H1 (cell line): ENCODE measurements at regions not wholly inside any gene's neighbourhood (a gene's known extent, or its start where the extent isn't known, plus 50 kb on each side); places are given as distances from the start of the nearest gene placed in this dataset.
A peak's percentile ranks its signal among the peaks of the same experiment; 100 is the strongest.

ENCODE experiments used
- CTCF ChIA-PET: fragments of 300-600 bp; sonication (Branson Sonifier 250); formaldehyde crosslinking; loops from one replicate; lab custom pipeline; 2021; ENCODE audit not compliant: partially characterized antibody; lab: Charles Lee
- POLR2A ChIA-PET: fragments of 300-600 bp; sonication (Branson Sonifier 250); formaldehyde crosslinking; loops from one replicate; lab custom pipeline; 2021; ENCODE audit warnings: inconsistent platforms; ENCODE audit not compliant: partially characterized antibody; lab: Charles Lee
- DNase-seq, 2 experiments: peaks; one replicate each; pipeline versions ENCODE4 v3.0.0 to v3.0.0-alpha.2; 2010 to 2022; ENCODE audit warnings: low spot score in 2 of 2, low read depth in 1 of 2, mixed read lengths in 1 of 2
- FAIRE-seq: peaks from 2 replicates; lab custom pipeline; 2011; peaks lifted over from hg19 to GRCh38; lab: Jason Lieb, UNC
- H2AFZ ChIP-seq: 2 replicates; pipeline ENCODE4 v1.8.1; 2012; ENCODE audit warnings: low read length, inconsistent platforms
- H2AK5ac ChIP-seq: 2 replicates; pipeline ENCODE4 v1.6.1; 2013; ENCODE audit warnings: low read depth, low read length
- H2BK120ac ChIP-seq: replicated peaks from 2 replicates; pipeline ENCODE3; 2013; ENCODE audit warnings: low read depth, low read length, inconsistent platforms
- H2BK12ac ChIP-seq: 2 replicates; pipeline ENCODE4 v1.6.1; 2013; ENCODE audit warnings: low read depth, low read length
- H2BK15ac ChIP-seq: 2 replicates; pipeline ENCODE4 v1.6.1; 2013; ENCODE audit warnings: low read length
- H2BK20ac ChIP-seq: 2 replicates; pipeline ENCODE4 v1.6.1; 2013; ENCODE audit warnings: low read length
- H2BK5ac ChIP-seq: 2 replicates; pipeline ENCODE4 v1.6.1; 2013; ENCODE audit warnings: low read depth, low read length
- H3K14ac ChIP-seq: 2 replicates; pipeline ENCODE4 v1.6.1; 2013; ENCODE audit warnings: inconsistent platforms; ENCODE audit not compliant: insufficient read length
- H3K18ac ChIP-seq: 2 replicates; pipeline ENCODE4 v1.6.1; 2013; ENCODE audit warnings: low read length; ENCODE audit errors: extremely low read depth
- H3K23ac ChIP-seq: 2 replicates; pipeline ENCODE4 v1.6.1; 2013; ENCODE audit warnings: inconsistent platforms; ENCODE audit not compliant: insufficient read length
- H3K23me2 ChIP-seq: 2 replicates; pipeline ENCODE4 v1.6.1; 2013; ENCODE audit warnings: low read depth, low read length
- H3K27ac ChIP-seq: 2 replicates; pipeline ENCODE4 v1.6.1; 2011; ENCODE audit warnings: low read depth, low read length, inconsistent platforms
- H3K27me3 ChIP-seq, 4 experiments: replicated peaks in 1 of 4; 1 replicate in 1 of 4; 2 replicates in 3 of 4; pipeline versions ENCODE4 v1.6.1 to v1.8.1; 2011 to 2013; ENCODE audit warnings: low read length in 3 of 4, mild to moderate bottlenecking in 3 of 4, inconsistent platforms in 2 of 4, mixed read lengths in 2 of 4, moderate library complexity in 1 of 4; ENCODE audit not compliant: control insufficient read depth in 3 of 4, insufficient read depth in 3 of 4; ENCODE audit errors: extremely low read depth in 1 of 4
- H3K36me3 ChIP-seq, 4 experiments: 2 replicates each; pipeline versions ENCODE4 v1.6.1 to v1.8.1; 2011 to 2013; ENCODE audit warnings: mild to moderate bottlenecking in 4 of 4, low read length in 3 of 4, moderate library complexity in 2 of 4, control low read depth in 1 of 4, inconsistent platforms in 1 of 4; ENCODE audit not compliant: insufficient read depth in 4 of 4, control insufficient read depth in 2 of 4
- H3K4ac ChIP-seq: replicated peaks from 2 replicates; pipeline ENCODE3; 2013; ENCODE audit warnings: low read length, low read depth, mixed read lengths, inconsistent platforms; ENCODE audit not compliant: insufficient read length
- H3K4me1 ChIP-seq, 4 experiments: replicated peaks in 1 of 4; 1 replicate in 1 of 4; 2 replicates in 3 of 4; pipeline versions ENCODE4 v1.6.1 to v1.8.1; 2011 to 2013; ENCODE audit warnings: low read length in 3 of 4, inconsistent platforms in 2 of 4, mixed read lengths in 1 of 4; ENCODE audit not compliant: insufficient read depth in 4 of 4, control insufficient read depth in 3 of 4
- H3K4me2 ChIP-seq, 2 experiments: 2 replicates each; pipeline versions ENCODE4 v1.6.1 to v1.8.1; 2011 to 2013; ENCODE audit warnings: low read depth in 2 of 2, low read length in 2 of 2, control low read depth in 1 of 2, inconsistent platforms in 1 of 2, mild to moderate bottlenecking in 1 of 2; ENCODE audit not compliant: insufficient read depth in 1 of 2
- H3K4me3 ChIP-seq, 4 experiments: fragments of 200-600, 300-600 bp in 1 of 4; sonication (generic), shearing (Covaris generic), sonication (Bioruptor Twin) in 1 of 4; 2 replicates each; pipeline versions ENCODE4 v1.5.1 to v1.8.1; 2011 to 2016; ENCODE audit warnings: low read length in 4 of 4, low read depth in 3 of 4, control low read depth in 2 of 4, inconsistent platforms in 2 of 4, mild to moderate bottlenecking in 2 of 4, mixed read lengths in 1 of 4, moderate library complexity in 1 of 4; ENCODE audit not compliant: insufficient read depth in 2 of 4; ENCODE audit errors: extremely low read depth in 1 of 4
- H3K56ac ChIP-seq: replicated peaks from 2 replicates; pipeline ENCODE3; 2013; ENCODE audit warnings: low read depth, mild to moderate bottlenecking, mixed read lengths, low read length, inconsistent platforms; ENCODE audit not compliant: insufficient read length
- H3K79me1 ChIP-seq: 2 replicates; pipeline ENCODE4 v1.6.1; 2013; ENCODE audit warnings: low read depth, low read length, control low read depth
- H3K79me2 ChIP-seq, 2 experiments: 2 replicates each; pipeline versions ENCODE4 v1.6.1 to v1.8.1; 2012 to 2013; ENCODE audit warnings: low read length in 2 of 2, mild to moderate bottlenecking in 2 of 2, inconsistent platforms in 1 of 2; ENCODE audit not compliant: insufficient read depth in 2 of 2, control insufficient read depth in 1 of 2
- H3K9ac ChIP-seq, 4 experiments: replicated peaks in 1 of 4; 1 replicate in 1 of 4; 2 replicates in 3 of 4; pipeline versions ENCODE4 v1.6.1 to v1.8.1; 2011 to 2013; ENCODE audit warnings: low read depth in 3 of 4, low read length in 3 of 4, control low read depth in 2 of 4, mild to moderate bottlenecking in 2 of 4, moderate library complexity in 2 of 4, inconsistent platforms in 1 of 4; ENCODE audit errors: extremely low read depth in 1 of 4
- H3K9me3 ChIP-seq, 2 experiments: 2 replicates each; pipeline versions ENCODE4 v1.6.1 to v1.8.1; 2012 to 2013; ENCODE audit warnings: mild to moderate bottlenecking in 2 of 2, moderate library complexity in 2 of 2, control low read depth in 1 of 2, inconsistent platforms in 1 of 2, low read depth in 1 of 2, low read length in 1 of 2, mixed read lengths in 1 of 2; ENCODE audit not compliant: insufficient read depth in 2 of 2
- H4K20me1 ChIP-seq, 2 experiments: replicated peaks in 1 of 2; 2 replicates each; pipeline versions ENCODE3 to v1.8.1; 2011 to 2013; ENCODE audit warnings: inconsistent platforms in 2 of 2, low read length in 2 of 2, mild to moderate bottlenecking in 1 of 2; ENCODE audit not compliant: insufficient read depth in 2 of 2, control insufficient read depth in 1 of 2
- H4K5ac ChIP-seq: 2 replicates; pipeline ENCODE4 v1.6.1; 2013; ENCODE audit warnings: low read length, low read depth, mixed read lengths, inconsistent platforms; ENCODE audit not compliant: insufficient read length
- H4K8ac ChIP-seq: 2 replicates; pipeline ENCODE4 v1.8.0; 2013; ENCODE audit warnings: mild to moderate bottlenecking, moderate library complexity, low read length, inconsistent platforms; ENCODE audit not compliant: insufficient read depth; ENCODE audit errors: extremely low read depth
- H4K91ac ChIP-seq: replicated peaks from 2 replicates; pipeline ENCODE3; 2013; ENCODE audit warnings: low read length, mixed read lengths, inconsistent platforms; ENCODE audit not compliant: insufficient read length
- ASH2L ChIP-seq: fragments of 200-600, 300-600 bp; sonication (generic); IDR thresholded peaks from one replicate; pipeline ENCODE4 v1.7.1; 2017; ENCODE audit warnings: low read length
- CBX5 ChIP-seq: fragments of 300-800, 300-1000 bp; sonication (generic); IDR thresholded peaks from 2 replicates; pipeline ENCODE4 v1.7.1; 2016; ENCODE audit warnings: antibody characterized with exemption, low read length, low read depth
- CEBPB ChIP-seq: IDR thresholded peaks from 2 replicates; pipeline ENCODE4 v1.6.1; 2012; ENCODE audit warnings: low read depth, low read length
- YY1 ChIP-seq: IDR thresholded peaks from 2 replicates; pipeline ENCODE4 v1.6.1; 2011; ENCODE audit warnings: low read depth, mild to moderate bottlenecking, low read length
- WGBS, 2 experiments: shearing (Covaris generic) in 1 of 2; methylation state at CpG; one replicate each; pipeline versions ENCODE4 v1.1.6 to v1.1.7; 2013 to 2015; ENCODE audit warnings: low lambda C conversion rate in 2 of 2, mixed read lengths in 2 of 2, inconsistent platforms in 1 of 2, low coverage in 1 of 2, missing lambda C conversion rate in 1 of 2; ENCODE audit not compliant: insufficient replicate concordance in 2 of 2, insufficient coverage in 1 of 2, insufficient read length in 1 of 2; ENCODE audit errors: extremely low coverage in 1 of 2, missing lambda C conversion rate in 1 of 2; 5-methylcytosine and 5-hydroxymethylcytosine counted together

- Histone ChIP-seq H3K79me1 (no peaks in the 10 kb centered on the region), H3K9me3 (no peaks in the 10 kb centered on the region), H4K91ac (no peak overlapping the region), H3K4ac (no peak overlapping the region), H2BK20ac (no peak overlapping the region), H3K23ac (no peak overlapping the region), H4K8ac (no peak overlapping the region), H3K79me2 (no peaks in the 10 kb centered on the region), H2BK5ac (no peak overlapping the region), H3K4me2 (peak overlapping the region; percentile 17 to 62; a peak in 2 of 4 replicates), H2BK120ac (peak overlapping the region; percentile 72), H3K18ac (no peak overlapping the region), H4K5ac (peak overlapping the region; percentile 86), H3K9ac (no peak overlapping the region), H4K20me1 (peaks cover 0 to 1% of the 10 kb centered on the region in 2 experiments), H2AFZ (peak overlapping the region; percentile 74; the same call in 1 of the 2 replicates), H3K4me1 (peaks cover 0 to 10% (median 1%) of the 10 kb centered on the region in 4 experiments; a peak in 2 of 7 replicates), H3K56ac (no peak overlapping the region), H2BK15ac (no peak overlapping the region), H3K27ac (no peak overlapping the region), H3K4me3 (peak overlapping the region in 1 of 4 experiments; percentile 42; a peak in 1 of 8 replicates), H3K36me3 (no peaks in the 10 kb centered on the region), H3K27me3 (no peaks in the 10 kb centered on the region), H2BK12ac (no peak overlapping the region), H3K14ac (no peak overlapping the region), H3K23me2 (no peaks in the 10 kb centered on the region), H2AK5ac (no peak overlapping the region)
- DNase-seq, result no peak
- POLR2A ChIA-PET, result no interaction called here
- no peak for FAIRE-seq
- WGBS, 2 experiments, result 41% methylated on average over 5 of the region's 5 CpGs; no CpG with 5 or more reads in 1 of the 2 experiments
- CTCF ChIA-PET, result interaction anchor here (0.7 to 6.9 kb wide), 14 partner anchors 9 to 339 kb away, joined by 3 to 82 read pairs (median 3); no protein-coding TSS in a partner anchor
- TF ChIP-seq CBX5 (no peak), YY1 (peak; percentile 12; the same call in 1 of the 2 replicates), ASH2L (peak; percentile 25), CEBPB (peak; percentile 43; the same call in 1 of the 2 replicates)
These were observed 99.4 kb upstream of the S1PR1 start for GRCh38 chr1:101137144-101138126.
